Heart left ventricle (tissue), 13 donors: ENCODE measurements at regions not wholly inside any gene's neighbourhood (a gene's known extent, or its start where the extent isn't known, plus 50 kb on each side); places are given as distances from the start of the nearest gene placed in this dataset.

Experiments used
- POLR2A ChIP-seq, 2 donors: fragments of 450-650 bp; IDR thresholded peaks; one replicate each; pipeline ENCODE4 v1.6.1; 2017; ENCODE audit warnings: antibody characterized with exemption in 2 of 2, mild to moderate bottlenecking in 2 of 2, moderate library complexity in 2 of 2
- TF ChIP-seq, protein P1 (sequence below), 12 donors: fragments of 200-600 bp; sonication (generic) in 4 of 12; IDR thresholded peaks; one replicate each; pipeline versions ENCODE4 v1.5.0 to v1.8.0; 2018 to 2022; ENCODE audit warnings: antibody characterized with exemption in 12 of 12, mild to moderate bottlenecking in 5 of 12
- donor health status: ischemic (EF 13 %, LVEDD 7.1; RV severe dilation, severe dysfunction).
- donor health status: DM: no; HTN: yes; CAD: no.
- donor health status: DM: no; HTN: no; CAD: no.
- donor health status: ischemic (EF 25% LVEDD 6.9; RV normal size, moderate dysfunction).
- donor health status: ischemic (EF 25% LVEDD 5.7; RV mildly dilated, moderate dysfunction).
- donor health status: ischemic (EF 35%, LVEDD 5.7; RV mildly dilated, moderate dysfunction).
- donor health status: nonischemic (EF 11% LVEDD 7.7; RV severe dilation, severe dysfunction).
- donor health status: DM: yes; HTN: yes; CAD: no.
- donor health status: PGD.
- donor health status: ischemic (EF 29% LVEDD 5.4; RV normal size, mild dysfunction).
- donor health status: nonischemic (EF 23%, LVEDD 6.1; RV moderate dilation, normal function).

DNA sequence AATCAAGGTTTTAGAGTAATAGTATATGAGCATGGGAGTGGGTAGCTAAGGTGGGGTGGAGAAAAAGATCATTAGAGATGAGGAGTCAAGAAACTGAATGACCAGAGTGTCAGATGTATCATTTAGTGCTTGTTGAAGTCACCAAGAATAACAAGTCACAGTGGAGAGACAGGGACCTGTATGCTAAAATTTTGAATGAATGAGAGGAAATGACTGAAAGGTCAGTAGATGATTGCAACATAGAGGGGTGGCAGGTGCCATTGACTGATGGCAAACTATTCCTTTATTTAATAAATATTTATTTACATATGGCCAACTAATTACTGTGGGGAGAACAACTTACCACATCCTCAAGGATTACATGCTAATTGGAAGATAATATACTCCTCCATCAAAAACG is 75.0 kb upstream of the ANKRD28 start:
- TF ChIP-seq POLR2A (IDR thresholded peaks at IDR 0.05), result no peak
- TF ChIP-seq, protein P1, sequence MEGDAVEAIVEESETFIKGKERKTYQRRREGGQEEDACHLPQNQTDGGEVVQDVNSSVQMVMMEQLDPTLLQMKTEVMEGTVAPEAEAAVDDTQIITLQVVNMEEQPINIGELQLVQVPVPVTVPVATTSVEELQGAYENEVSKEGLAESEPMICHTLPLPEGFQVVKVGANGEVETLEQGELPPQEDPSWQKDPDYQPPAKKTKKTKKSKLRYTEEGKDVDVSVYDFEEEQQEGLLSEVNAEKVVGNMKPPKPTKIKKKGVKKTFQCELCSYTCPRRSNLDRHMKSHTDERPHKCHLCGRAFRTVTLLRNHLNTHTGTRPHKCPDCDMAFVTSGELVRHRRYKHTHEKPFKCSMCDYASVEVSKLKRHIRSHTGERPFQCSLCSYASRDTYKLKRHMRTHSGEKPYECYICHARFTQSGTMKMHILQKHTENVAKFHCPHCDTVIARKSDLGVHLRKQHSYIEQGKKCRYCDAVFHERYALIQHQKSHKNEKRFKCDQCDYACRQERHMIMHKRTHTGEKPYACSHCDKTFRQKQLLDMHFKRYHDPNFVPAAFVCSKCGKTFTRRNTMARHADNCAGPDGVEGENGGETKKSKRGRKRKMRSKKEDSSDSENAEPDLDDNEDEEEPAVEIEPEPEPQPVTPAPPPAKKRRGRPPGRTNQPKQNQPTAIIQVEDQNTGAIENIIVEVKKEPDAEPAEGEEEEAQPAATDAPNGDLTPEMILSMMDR (IDR thresholded peaks at IDR 0.05), result no peak
